Endothelial cell of umbilical vein (primary cell): ENCODE measurements at regions not wholly inside any gene's neighbourhood (a gene's known extent, or its start where the extent isn't known, plus 50 kb on each side); places are given as distances from the start of the nearest gene placed in this dataset.

Experiments
- CTCF ChIP-seq, 2 donors: IDR thresholded peaks; 1 replicate in 1 of 2; 2 replicates in 1 of 2; pipeline ENCODE4 v1.5.1; 2011; ENCODE audit warnings: low read length in 2 of 2, mild to moderate bottlenecking in 2 of 2, moderate library complexity in 2 of 2, control low read depth in 1 of 2, inconsistent platforms in 1 of 2, low read depth in 1 of 2; ENCODE audit not compliant: insufficient read depth in 1 of 2; ENCODE audit errors: extremely low read depth in 1 of 2
- EZH2 ChIP-seq: IDR thresholded peaks from 2 replicates; pipeline ENCODE4 v1.6.1; 2012; ENCODE audit warnings: borderline replicate concordance, low read depth, mild to moderate bottlenecking, moderate library complexity, low read length, inconsistent platforms; ENCODE audit not compliant: severe bottlenecking
- FOS ChIP-seq: IDR thresholded peaks from 2 replicates; pipeline ENCODE4 v1.6.1; 2011; ENCODE audit warnings: mild to moderate bottlenecking, low read length, moderate library complexity, borderline replicate concordance; ENCODE audit not compliant: insufficient read depth
- GATA2 ChIP-seq: IDR thresholded peaks from 2 replicates; pipeline ENCODE4 v1.7.0; 2011; ENCODE audit warnings: low read depth, mild to moderate bottlenecking, moderate library complexity, mixed read lengths, low read length; ENCODE audit not compliant: insufficient read length, insufficient read depth
- JUN ChIP-seq: IDR thresholded peaks from 2 replicates; pipeline ENCODE4 v1.6.1; 2011; ENCODE audit warnings: borderline replicate concordance, low read depth; ENCODE audit not compliant: insufficient read length, insufficient read depth
- MAX ChIP-seq: IDR thresholded peaks from 2 replicates; pipeline ENCODE4 v1.6.1; 2011; ENCODE audit not compliant: insufficient read depth, insufficient read length
- MYC ChIP-seq: IDR thresholded peaks from one replicate; pipeline ENCODE4 v1.6.1; 2011; ENCODE audit warnings: mild to moderate bottlenecking, low read depth, low read length
- POLR2A ChIP-seq: IDR thresholded peaks from 2 replicates; pipeline ENCODE4 v1.6.1; 2012; ENCODE audit warnings: low read depth, mild to moderate bottlenecking, control low read depth, low read length
- POLR2AphosphoS5 ChIP-seq: IDR thresholded peaks from 2 replicates; pipeline ENCODE4 v1.6.1; 2012; ENCODE audit warnings: low read depth, mild to moderate bottlenecking, control low read depth, low read length, moderate library complexity; ENCODE audit not compliant: insufficient read depth

- TF ChIP-seq EZH2 (no peak), POLR2AphosphoS5 (no peak), CTCF (IDR thresholded peaks at IDR 0.05; ENCODE audit: extremely low read depth in 1 of 2, insufficient read depth in 1 of 2, low read depth in 1 of 2, low read length in 2 of 2) (no peak), POLR2A (no peak), MAX (no peak), JUN (no peak), MYC (no peak), FOS (no peak), GATA2 (no peak)
Measured at GRCh38 chr11:131279654-131280384, 90.6 kb upstream of the NTM start.
